Type B pancreatic cell (in vitro differentiated cells): ENCODE measurements at regions not wholly inside any gene's neighbourhood (a gene's known extent, or its start where the extent isn't known, plus 50 kb on each side); places are given as distances from the start of the nearest gene placed in this dataset.
A peak's percentile ranks its signal among the peaks of the same experiment; 100 is the strongest.
"Not testable (repeated sequence)": the region's sequence is repeated elsewhere in the genome, so short reads cannot be mapped to it uniquely, and the experiment has no call there.

Experiments used
- DNase-seq: peaks from one replicate; pipeline ENCODE4 v3.0.0; 2021; ENCODE audit warnings: mixed read lengths; ENCODE audit not compliant: unreplicated experiment; ENCODE audit errors: extremely low spot score
- H3K27ac Mint-ChIP-seq: 2 replicates; pipeline ENCODE4 v1.8.0; 2021; ENCODE audit warnings: mild to moderate bottlenecking, mixed read lengths
- H3K27me3 Mint-ChIP-seq: 2 replicates; pipeline ENCODE4 v1.8.0; 2021; ENCODE audit warnings: mixed read lengths
- H3K36me3 Mint-ChIP-seq: 2 replicates; pipeline ENCODE4 v1.8.0; 2021; ENCODE audit warnings: mixed read lengths
- H3K4me1 Mint-ChIP-seq: one replicate; pipeline ENCODE4 v1.8.0; 2021; ENCODE audit warnings: mixed read lengths; ENCODE audit not compliant: unreplicated experiment
- H3K4me3 Mint-ChIP-seq: 2 replicates; pipeline ENCODE4 v1.8.0; 2021; ENCODE audit warnings: mild to moderate bottlenecking, mixed read lengths
- H3K9me3 Mint-ChIP-seq: 2 replicates; pipeline ENCODE4 v1.8.0; 2021; ENCODE audit warnings: mixed read lengths
- CTCF ChIP-seq: fragments of 200-600 bp; sonication (generic); conservative IDR thresholded peaks from 2 replicates; pipeline ENCODE4 v1.5.0; 2021; ENCODE audit warnings: antibody characterized with exemption, mild to moderate bottlenecking

- Mint-ChIP-seq H3K4me3 (no peak overlapping the region), H3K27ac (no peak overlapping the region), H3K4me1 (no peaks in the 10 kb centered on the region)
These were observed 118.7 kb upstream of the NEK6 start for GRCh38 chr9:124139001-124139400.

DNA sequence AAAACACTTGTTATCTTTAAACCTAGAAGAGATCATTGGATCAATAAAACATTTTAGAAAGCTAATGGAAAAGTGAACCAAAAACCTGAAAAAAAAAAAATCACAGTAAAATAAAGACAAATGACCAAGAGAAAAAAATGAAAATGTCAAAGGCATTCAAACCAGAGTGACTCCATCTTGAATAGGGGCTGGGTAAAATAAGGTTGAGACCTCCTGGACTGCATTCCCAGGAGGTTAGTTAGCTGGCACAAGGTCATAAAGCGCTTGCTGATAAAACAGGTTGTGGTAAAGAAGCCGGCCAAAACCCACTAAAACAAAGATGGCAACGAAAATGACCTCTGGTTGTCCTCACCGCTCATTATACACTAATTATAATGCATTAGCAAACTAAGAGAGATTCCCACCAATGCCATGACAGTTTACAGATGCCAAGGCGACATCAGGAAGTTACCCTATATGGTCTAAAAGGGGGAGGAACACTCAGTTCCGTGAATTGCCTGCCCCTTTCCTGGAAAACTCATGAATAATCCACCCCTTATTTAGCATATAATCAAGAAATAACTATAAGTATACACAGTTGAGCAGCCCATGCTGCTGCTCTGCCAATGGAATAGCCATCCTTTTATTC lies 116.7 kb upstream of the NEK6 start:
- TF ChIP-seq CTCF: no peak
- H3K9me3 Mint-ChIP-seq: no peaks in the 10 kb centered on the region
- H3K27me3 Mint-ChIP-seq: peaks cover 13% of the 10 kb centered on the region
- no peak overlapping the region for H3K4me3 Mint-ChIP-seq
- no peak for DNase-seq
- H3K27ac Mint-ChIP-seq: no peak overlapping the region
- no peaks in the 10 kb centered on the region for H3K36me3 Mint-ChIP-seq
- no peaks in the 10 kb centered on the region for H3K4me1 Mint-ChIP-seq

More at GRCh38 chr9:124139001-124139400, 118.7 kb upstream of the NEK6 start:
- DNase-seq: no peak
- H3K9me3 Mint-ChIP-seq: no peaks in the 10 kb centered on the region
- H3K27me3 Mint-ChIP-seq: peaks cover 16% of the 10 kb centered on the region
- H3K36me3 Mint-ChIP-seq: no peaks in the 10 kb centered on the region
- no peak for TF ChIP-seq CTCF

GRCh38 chr9:124144561-124145123 lies 113.1 kb upstream of the NEK6 start:
- H3K27me3 Mint-ChIP-seq, H3K36me3 Mint-ChIP-seq, H3K9me3 Mint-ChIP-seq, H3K4me1 Mint-ChIP-seq, H3K27ac Mint-ChIP-seq, H3K4me3 Mint-ChIP-seq: not testable (repeated sequence)
- DNase-seq: peak; percentile 27

GRCh38 chr9:124146031-124146561 lies 111.7 kb upstream of the NEK6 start:
- no peaks in the 10 kb centered on the region for H3K4me1 Mint-ChIP-seq
- no peak overlapping the region for H3K27ac Mint-ChIP-seq
- peaks cover 22% of the 10 kb centered on the region for H3K27me3 Mint-ChIP-seq
- H3K4me3 Mint-ChIP-seq: no peak overlapping the region
- H3K9me3 Mint-ChIP-seq: no peaks in the 10 kb centered on the region
- H3K36me3 Mint-ChIP-seq: no peaks in the 10 kb centered on the region
- TF ChIP-seq CTCF: no peak
- peak; percentile 22 for DNase-seq

DNA sequence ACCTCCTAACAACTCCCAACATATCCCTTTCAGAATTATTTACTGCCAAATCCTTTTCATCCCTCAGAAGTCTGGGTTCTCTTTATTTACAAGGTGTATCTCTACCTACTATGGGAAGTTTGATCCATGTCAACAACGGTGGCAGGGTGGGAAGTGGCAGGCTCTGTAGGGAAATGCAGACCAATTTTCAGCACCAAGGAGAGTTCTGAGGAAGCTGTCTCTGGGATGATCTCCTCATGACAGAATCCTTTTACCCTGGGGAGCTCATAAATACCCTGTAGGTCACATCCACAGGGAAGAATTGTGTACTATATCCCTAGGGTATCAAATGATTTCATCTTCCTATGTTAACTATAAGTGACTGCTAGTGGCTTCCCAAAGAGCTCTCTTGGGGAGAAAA lies 107.8 kb upstream of the NEK6 start:
- no peak overlapping the region for H3K27ac Mint-ChIP-seq
- H3K36me3 Mint-ChIP-seq: no peaks in the 10 kb centered on the region
- H3K4me1 Mint-ChIP-seq: no peaks in the 10 kb centered on the region
- no peak overlapping the region for H3K4me3 Mint-ChIP-seq
- H3K27me3 Mint-ChIP-seq: peaks cover 38% of the 10 kb centered on the region
- no peak for DNase-seq
- H3K9me3 Mint-ChIP-seq: no peaks in the 10 kb centered on the region
- no peak for TF ChIP-seq CTCF

DNA sequence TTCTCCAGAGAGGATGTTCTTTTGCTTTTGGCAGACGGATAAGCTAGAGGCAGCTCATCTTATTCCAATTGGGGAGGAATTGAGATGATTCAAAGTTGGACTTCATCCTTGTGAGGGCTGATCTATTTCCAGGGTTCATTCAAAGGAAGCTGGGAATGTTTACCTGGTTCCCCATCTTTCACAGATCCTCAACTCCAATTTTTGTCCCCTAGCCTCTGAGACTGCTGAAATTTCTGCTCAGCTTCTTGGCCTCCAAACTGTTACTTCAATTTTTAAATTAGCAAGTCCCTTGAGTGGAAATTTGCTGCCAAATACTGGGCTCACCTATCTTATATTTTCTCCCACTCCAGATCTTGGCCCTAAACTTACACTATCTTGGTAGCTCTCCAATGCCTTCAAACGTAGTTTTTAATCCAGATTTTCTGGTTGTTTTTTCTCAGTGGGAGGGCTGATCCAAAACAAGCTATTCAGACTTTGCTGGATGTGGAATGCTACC lies 93.9 kb upstream of the NEK6 start:
- H3K36me3 Mint-ChIP-seq: no peaks in the 10 kb centered on the region
- no peak for TF ChIP-seq CTCF

More for the DNA sequence above, 93.9 kb upstream of the NEK6 start:
- H3K4me1 Mint-ChIP-seq: no peaks in the 10 kb centered on the region
- peaks cover 41% of the 10 kb centered on the region for H3K27me3 Mint-ChIP-seq
- H3K4me3 Mint-ChIP-seq: no peak overlapping the region
- DNase-seq: no peak
- no peaks in the 10 kb centered on the region for H3K9me3 Mint-ChIP-seq
- no peak overlapping the region for H3K27ac Mint-ChIP-seq
